Mesendoderm (in vitro differentiated cells): ENCODE measurements at regions not wholly inside any gene's neighbourhood (a gene's known extent, or its start where the extent isn't known, plus 50 kb on each side); places are given as distances from the start of the nearest gene placed in this dataset.

Source experiments
- DNase-seq: peaks from one replicate; pipeline ENCODE4 v3.0.0; 2013
- H2AK5ac ChIP-seq: 2 replicates; pipeline ENCODE4 v1.6.1; 2013; ENCODE audit warnings: low read length, inconsistent platforms
- H2BK120ac ChIP-seq: 2 replicates; pipeline ENCODE4 v1.6.1; 2013; ENCODE audit warnings: low read depth, mild to moderate bottlenecking, low read length, moderate library complexity, mixed read lengths
- H2BK15ac ChIP-seq: replicated peaks from 2 replicates; pipeline ENCODE4 v1.6.1; 2013; ENCODE audit warnings: low read depth, mild to moderate bottlenecking, moderate library complexity
- H2BK5ac ChIP-seq: 2 replicates; pipeline ENCODE4 v1.6.1; 2013; ENCODE audit warnings: low read length, inconsistent platforms
- H3K18ac ChIP-seq: 2 replicates; pipeline ENCODE4 v1.6.1; 2013; ENCODE audit warnings: mild to moderate bottlenecking, low read length, mixed read lengths
- H3K23ac ChIP-seq: one replicate; pipeline ENCODE4 v1.6.1; 2013; ENCODE audit warnings: low read length
- H3K27ac ChIP-seq: 2 replicates; pipeline ENCODE4 v1.5.1; 2013; ENCODE audit warnings: low read depth, mild to moderate bottlenecking, inconsistent platforms, low read length, moderate library complexity
- H3K27me3 ChIP-seq: 2 replicates; pipeline ENCODE4 v1.6.1; 2013; ENCODE audit warnings: low read length, control low read depth, mild to moderate bottlenecking, inconsistent platforms; ENCODE audit not compliant: insufficient read depth, poor library complexity
- H3K36me3 ChIP-seq: 2 replicates; pipeline ENCODE4 v1.6.1; 2013; ENCODE audit warnings: low read length, inconsistent platforms; ENCODE audit not compliant: control insufficient read depth, insufficient read depth
- H3K4ac ChIP-seq: one replicate; pipeline ENCODE4 v1.6.1; 2013; ENCODE audit warnings: low read depth, mild to moderate bottlenecking, low read length, moderate library complexity
- H3K4me1 ChIP-seq: 2 replicates; pipeline ENCODE4 v1.6.1; 2013; ENCODE audit warnings: low read depth, low read length, inconsistent platforms; ENCODE audit not compliant: control insufficient read depth
- H3K4me2 ChIP-seq: 2 replicates; pipeline ENCODE4 v1.6.1; 2013; ENCODE audit warnings: low read length
- H3K4me3 ChIP-seq: 2 replicates; pipeline ENCODE4 v1.5.1; 2013; ENCODE audit warnings: mild to moderate bottlenecking, low read length
- H3K56ac ChIP-seq: one replicate; pipeline ENCODE4 v1.6.1; 2013; ENCODE audit warnings: low read length
- H3K79me1 ChIP-seq: 2 replicates; pipeline ENCODE4 v1.6.1; 2013; ENCODE audit warnings: low read length, inconsistent platforms
- H3K79me2 ChIP-seq: 2 replicates; pipeline ENCODE4 v1.6.1; 2013; ENCODE audit warnings: mild to moderate bottlenecking, low read length; ENCODE audit not compliant: control insufficient read depth, insufficient read depth
- H3K9ac ChIP-seq: 2 replicates; pipeline ENCODE4 v1.6.1; 2013; ENCODE audit warnings: low read length, inconsistent platforms
- H4K5ac ChIP-seq: one replicate; pipeline ENCODE4 v1.6.1; 2013; ENCODE audit warnings: low read length
- H4K8ac ChIP-seq: one replicate; pipeline ENCODE4 v1.6.1; 2013; ENCODE audit warnings: low read depth, mild to moderate bottlenecking, control low read depth, low read length, moderate library complexity
- WGBS: extraction: QIAGEN DNeasy Blood & Tissue Kit; methylation state at CpG from one replicate; pipeline ENCODE4 v1.1.7; 2013; ENCODE audit warnings: low lambda C conversion rate, missing lambda C conversion rate; ENCODE audit not compliant: insufficient coverage; ENCODE audit errors: extremely low coverage; 5-methylcytosine and 5-hydroxymethylcytosine counted together

- no peak for DNase-seq
- H3K36me3 ChIP-seq, result no peaks in the 10 kb centered on the region
- no peak overlapping the region for H3K4me3 ChIP-seq
- no peaks in the 10 kb centered on the region for H3K4me1 ChIP-seq
- H4K5ac ChIP-seq, result no peak overlapping the region
- H2BK120ac ChIP-seq, result no peak overlapping the region
- no peak overlapping the region for H3K56ac ChIP-seq
- no peak overlapping the region for H3K4ac ChIP-seq
- H2AK5ac ChIP-seq, result no peak overlapping the region
- H3K9ac ChIP-seq, result no peak overlapping the region
- WGBS, result no CpG with 5 or more reads among the region's 7 CpGs
- no peak overlapping the region for H2BK5ac ChIP-seq
- H3K27ac ChIP-seq, result no peak overlapping the region
- no peak overlapping the region for H2BK15ac ChIP-seq
- no peaks in the 10 kb centered on the region for H3K27me3 ChIP-seq
- no peak overlapping the region for H3K4me2 ChIP-seq
- no peak overlapping the region for H3K18ac ChIP-seq
- no peaks in the 10 kb centered on the region for H3K79me1 ChIP-seq
- H3K23ac ChIP-seq, result no peak overlapping the region
- no peaks in the 10 kb centered on the region for H3K79me2 ChIP-seq
- no peak overlapping the region for H4K8ac ChIP-seq
Measured at GRCh38 chr2:240288087-240288521, 147.4 kb upstream of the GPC1 start.

GRCh38 chr2:240289701-240290431 lies 145.6 kb upstream of the GPC1 start:
- Histone ChIP-seq H3K9ac (no peak overlapping the region), H2BK15ac (no peak overlapping the region), H3K36me3 (no peaks in the 10 kb centered on the region), H3K27me3 (no peaks in the 10 kb centered on the region), H2AK5ac (no peak overlapping the region), H3K79me1 (no peaks in the 10 kb centered on the region), H3K79me2 (no peaks in the 10 kb centered on the region), H4K8ac (no peak overlapping the region), H3K56ac (no peak overlapping the region), H3K27ac (no peak overlapping the region), H3K4me2 (no peak overlapping the region), H4K5ac (no peak overlapping the region), H3K4ac (no peak overlapping the region), H2BK120ac (no peak overlapping the region), H3K18ac (no peak overlapping the region), H2BK5ac (no peak overlapping the region), H3K23ac (no peak overlapping the region), H3K4me3 (no peak overlapping the region), H3K4me1 (no peaks in the 10 kb centered on the region)
- WGBS, result no CpG with 5 or more reads among the region's 30 CpGs
- DNase-seq, result no peak

- H2BK5ac ChIP-seq, result no peak overlapping the region
- no peak overlapping the region for H3K23ac ChIP-seq
- H3K79me2 ChIP-seq, result no peaks in the 10 kb centered on the region
- no peak overlapping the region for H4K5ac ChIP-seq
- no peak overlapping the region for H3K18ac ChIP-seq
- H3K4me1 ChIP-seq, result no peaks in the 10 kb centered on the region
- no peak overlapping the region for H3K56ac ChIP-seq
- no peak overlapping the region for H2AK5ac ChIP-seq
- H3K79me1 ChIP-seq, result no peaks in the 10 kb centered on the region
- no peak overlapping the region for H3K4ac ChIP-seq
- no peak overlapping the region for H3K9ac ChIP-seq
- WGBS, result no CpG with 5 or more reads among the region's 30 CpGs
- H4K8ac ChIP-seq, result no peak overlapping the region
- no peak overlapping the region for H3K4me3 ChIP-seq
- H3K27me3 ChIP-seq, result no peaks in the 10 kb centered on the region
- H3K27ac ChIP-seq, result no peak overlapping the region
- H3K4me2 ChIP-seq, result no peak overlapping the region
- no peaks in the 10 kb centered on the region for H3K36me3 ChIP-seq
- no peak overlapping the region for H2BK15ac ChIP-seq
- DNase-seq, result no peak
- no peak overlapping the region for H2BK120ac ChIP-seq
Measured at GRCh38 chr2:240290432-240291336, 144.8 kb upstream of the GPC1 start.

- Histone ChIP-seq H2BK15ac (no peak overlapping the region), H2BK120ac (no peak overlapping the region), H4K5ac (no peak overlapping the region), H2AK5ac (no peak overlapping the region), H3K27me3 (no peaks in the 10 kb centered on the region), H3K4me3 (no peak overlapping the region), H3K36me3 (no peaks in the 10 kb centered on the region), H3K4me2 (no peak overlapping the region), H3K56ac (no peak overlapping the region), H3K79me2 (no peaks in the 10 kb centered on the region), H2BK5ac (no peak overlapping the region), H3K27ac (no peak overlapping the region), H3K4me1 (no peaks in the 10 kb centered on the region), H3K23ac (no peak overlapping the region), H3K79me1 (no peaks in the 10 kb centered on the region), H3K18ac (no peak overlapping the region), H4K8ac (no peak overlapping the region), H3K9ac (no peak overlapping the region), H3K4ac (no peak overlapping the region)
- WGBS, result no CpG with 5 or more reads among the region's 16 CpGs
- no peak for DNase-seq
Measured at GRCh38 chr2:240291337-240292034, 144.0 kb upstream of the GPC1 start.

GRCh38 chr2:240292035-240292574 lies 143.4 kb upstream of the GPC1 start:
- no peaks in the 10 kb centered on the region for H3K36me3 ChIP-seq
- no peak overlapping the region for H4K8ac ChIP-seq
- no peak overlapping the region for H3K27ac ChIP-seq
- H3K9ac ChIP-seq, result no peak overlapping the region
- H3K4me2 ChIP-seq, result no peak overlapping the region
- no CpG with 5 or more reads among the region's 8 CpGs for WGBS
- H3K4me1 ChIP-seq, result no peaks in the 10 kb centered on the region
- no peak overlapping the region for H3K23ac ChIP-seq
- no peak overlapping the region for H3K56ac ChIP-seq
- H3K4me3 ChIP-seq, result no peak overlapping the region
- DNase-seq, result no peak
- no peaks in the 10 kb centered on the region for H3K79me1 ChIP-seq
- H3K79me2 ChIP-seq, result no peaks in the 10 kb centered on the region
- no peak overlapping the region for H2AK5ac ChIP-seq
- H3K27me3 ChIP-seq, result no peaks in the 10 kb centered on the region
- H2BK5ac ChIP-seq, result no peak overlapping the region
- no peak overlapping the region for H3K4ac ChIP-seq
- no peak overlapping the region for H2BK120ac ChIP-seq
- no peak overlapping the region for H2BK15ac ChIP-seq
- H4K5ac ChIP-seq, result no peak overlapping the region
- no peak overlapping the region for H3K18ac ChIP-seq
